PC-3 (cell line): ENCODE measurements at regions not wholly inside any gene's neighbourhood (a gene's known extent, or its start where the extent isn't known, plus 50 kb on each side); places are given as distances from the start of the nearest gene placed in this dataset.

Experiments
- CTCF ChIP-seq: fragments of 300-600 bp; sonication (generic); conservative IDR thresholded peaks from 2 replicates; pipeline ENCODE4 v1.5.1; 2017; ENCODE audit warnings: antibody characterized with exemption, low read depth, mild to moderate bottlenecking, low read length
- EZH2 ChIP-seq: fragments of 300-600 bp; sonication (generic); IDR thresholded peaks from one replicate; pipeline ENCODE4 v1.6.1; 2017; ENCODE audit warnings: antibody characterized with exemption, mild to moderate bottlenecking, low read length; ENCODE audit not compliant: unreplicated experiment

- TF ChIP-seq CTCF = no peak
- no peak for TF ChIP-seq EZH2
These were observed 168.3 kb downstream of the UXS1 start for GRCh38 chr2:106025796-106026195.
